ENCODE measurements at regions not wholly inside any gene's neighbourhood (a gene's known extent, or its start where the extent isn't known, plus 50 kb on each side); places are given as distances from the start of the nearest gene placed in this dataset.

DNA sequence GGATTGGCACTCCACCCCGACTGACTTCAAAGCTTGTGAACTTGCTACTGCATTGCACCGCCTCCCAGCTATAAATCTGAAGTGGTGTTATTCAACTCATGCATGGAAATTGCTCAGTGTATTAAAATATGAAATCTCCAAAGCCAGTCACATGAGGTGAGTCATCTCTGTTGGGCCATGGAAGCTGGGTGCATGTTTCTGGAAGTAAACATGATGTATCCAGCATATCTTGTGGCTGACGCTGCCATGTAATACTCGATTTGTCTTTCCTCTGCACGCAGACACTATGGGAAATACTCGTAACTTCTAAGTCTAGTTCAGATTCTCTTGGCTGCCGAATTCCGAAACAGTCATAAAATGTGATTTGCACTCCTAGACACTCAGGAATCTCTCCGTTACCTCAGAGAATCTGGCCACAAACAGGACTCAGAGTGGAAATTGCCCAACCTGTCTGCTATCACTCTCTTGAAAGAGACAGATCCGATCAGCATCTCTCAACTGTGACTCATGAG is 154.9 kb upstream of the MPPED2 start:
- TF ChIP-seq CBX2 (IDR thresholded peaks at IDR 0.05; ENCODE audit: borderline replicate concordance, low read depth) = no peak
- TF ChIP-seq, protein P1, sequence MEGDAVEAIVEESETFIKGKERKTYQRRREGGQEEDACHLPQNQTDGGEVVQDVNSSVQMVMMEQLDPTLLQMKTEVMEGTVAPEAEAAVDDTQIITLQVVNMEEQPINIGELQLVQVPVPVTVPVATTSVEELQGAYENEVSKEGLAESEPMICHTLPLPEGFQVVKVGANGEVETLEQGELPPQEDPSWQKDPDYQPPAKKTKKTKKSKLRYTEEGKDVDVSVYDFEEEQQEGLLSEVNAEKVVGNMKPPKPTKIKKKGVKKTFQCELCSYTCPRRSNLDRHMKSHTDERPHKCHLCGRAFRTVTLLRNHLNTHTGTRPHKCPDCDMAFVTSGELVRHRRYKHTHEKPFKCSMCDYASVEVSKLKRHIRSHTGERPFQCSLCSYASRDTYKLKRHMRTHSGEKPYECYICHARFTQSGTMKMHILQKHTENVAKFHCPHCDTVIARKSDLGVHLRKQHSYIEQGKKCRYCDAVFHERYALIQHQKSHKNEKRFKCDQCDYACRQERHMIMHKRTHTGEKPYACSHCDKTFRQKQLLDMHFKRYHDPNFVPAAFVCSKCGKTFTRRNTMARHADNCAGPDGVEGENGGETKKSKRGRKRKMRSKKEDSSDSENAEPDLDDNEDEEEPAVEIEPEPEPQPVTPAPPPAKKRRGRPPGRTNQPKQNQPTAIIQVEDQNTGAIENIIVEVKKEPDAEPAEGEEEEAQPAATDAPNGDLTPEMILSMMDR (IDR thresholded peaks at IDR 0.05) = no peak
